ENCODE measurements at regions not wholly inside any gene's neighbourhood (a gene's known extent, or its start where the extent isn't known, plus 50 kb on each side); places are given as distances from the start of the nearest gene placed in this dataset.

GRCh38 chr14:60349663-60350365 is 100.8 kb downstream of the PPM1A start:
- Mint-ChIP-seq H3K27me3 (ENCODE audit: low read depth) (peaks cover 94% of the 10 kb centered on the region), H3K4me1 (peaks cover 13% of the 10 kb centered on the region), H3K36me3 (ENCODE audit: low read depth) (no peaks in the 10 kb centered on the region), H3K4me3 (no peak overlapping the region), H3K27ac (ENCODE audit: unreplicated experiment) (no peak overlapping the region), H3K9me3 (no peaks in the 10 kb centered on the region)
- DNase-seq (ENCODE audit: low read depth, low spot score), result no peak
- TF ChIP-seq, protein P1, sequence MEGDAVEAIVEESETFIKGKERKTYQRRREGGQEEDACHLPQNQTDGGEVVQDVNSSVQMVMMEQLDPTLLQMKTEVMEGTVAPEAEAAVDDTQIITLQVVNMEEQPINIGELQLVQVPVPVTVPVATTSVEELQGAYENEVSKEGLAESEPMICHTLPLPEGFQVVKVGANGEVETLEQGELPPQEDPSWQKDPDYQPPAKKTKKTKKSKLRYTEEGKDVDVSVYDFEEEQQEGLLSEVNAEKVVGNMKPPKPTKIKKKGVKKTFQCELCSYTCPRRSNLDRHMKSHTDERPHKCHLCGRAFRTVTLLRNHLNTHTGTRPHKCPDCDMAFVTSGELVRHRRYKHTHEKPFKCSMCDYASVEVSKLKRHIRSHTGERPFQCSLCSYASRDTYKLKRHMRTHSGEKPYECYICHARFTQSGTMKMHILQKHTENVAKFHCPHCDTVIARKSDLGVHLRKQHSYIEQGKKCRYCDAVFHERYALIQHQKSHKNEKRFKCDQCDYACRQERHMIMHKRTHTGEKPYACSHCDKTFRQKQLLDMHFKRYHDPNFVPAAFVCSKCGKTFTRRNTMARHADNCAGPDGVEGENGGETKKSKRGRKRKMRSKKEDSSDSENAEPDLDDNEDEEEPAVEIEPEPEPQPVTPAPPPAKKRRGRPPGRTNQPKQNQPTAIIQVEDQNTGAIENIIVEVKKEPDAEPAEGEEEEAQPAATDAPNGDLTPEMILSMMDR (conservative IDR thresholded peaks at IDR 0.05), result peak; percentile 79

DNA sequence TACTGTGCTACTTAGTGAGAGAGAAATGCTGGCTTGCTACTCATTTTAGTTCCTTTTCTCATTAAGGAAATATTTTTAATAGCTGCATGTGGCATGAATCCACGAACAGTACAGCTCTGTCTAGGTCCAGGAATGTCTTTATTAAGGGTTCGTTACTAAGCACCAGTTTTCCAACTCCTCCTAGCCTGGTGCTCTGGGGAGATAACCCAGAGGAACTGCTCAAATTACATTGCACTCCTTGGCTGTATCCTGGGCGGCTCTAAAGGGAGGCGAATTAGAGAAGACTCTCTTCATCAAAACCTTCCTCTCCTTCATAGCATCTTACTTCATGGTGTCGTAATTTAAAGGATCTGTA is 101.3 kb downstream of the PPM1A start:
- peaks cover 13% of the 10 kb centered on the region for H3K4me1 Mint-ChIP-seq
- no peaks in the 10 kb centered on the region for H3K9me3 Mint-ChIP-seq
- H3K27ac Mint-ChIP-seq (ENCODE audit: unreplicated experiment), result no peak overlapping the region
- no peak overlapping the region for H3K4me3 Mint-ChIP-seq
- no peak for DNase-seq (ENCODE audit: low read depth, low spot score)
- TF ChIP-seq, protein P1 (conservative IDR thresholded peaks at IDR 0.05), result no peak
- H3K27me3 Mint-ChIP-seq (ENCODE audit: low read depth), result peaks cover 94% of the 10 kb centered on the region
- no peaks in the 10 kb centered on the region for H3K36me3 Mint-ChIP-seq (ENCODE audit: low read depth)

DNA sequence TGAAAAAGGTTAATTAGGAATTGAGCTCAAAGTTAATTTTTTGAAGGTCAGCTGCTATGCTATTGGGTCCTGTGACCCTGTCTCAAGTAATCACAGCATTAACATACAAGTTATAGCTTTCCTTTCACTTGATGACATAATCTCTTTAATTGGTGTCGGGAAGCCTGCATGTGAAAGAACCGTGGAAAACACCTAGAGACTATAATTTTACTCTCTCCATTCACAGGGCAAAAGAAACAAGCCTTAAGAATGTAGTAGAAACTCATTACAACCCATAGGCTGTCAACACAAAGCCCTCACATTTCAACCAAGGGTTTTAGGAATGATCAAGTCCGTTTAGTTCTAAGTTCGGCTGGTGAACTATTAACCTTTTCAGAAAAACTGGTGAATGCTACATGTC is 104.4 kb downstream of the PPM1A start:
- Mint-ChIP-seq H3K36me3 (ENCODE audit: low read depth) (no peaks in the 10 kb centered on the region), H3K4me1 (peaks cover 20% of the 10 kb centered on the region), H3K27me3 (ENCODE audit: low read depth) (peaks cover 92% of the 10 kb centered on the region), H3K4me3 (no peak overlapping the region), H3K27ac (ENCODE audit: unreplicated experiment) (no peak overlapping the region), H3K9me3 (no peaks in the 10 kb centered on the region)
- DNase-seq (ENCODE audit: low read depth, low spot score), result no peak
- TF ChIP-seq, protein P1 (conservative IDR thresholded peaks at IDR 0.05), result no peak

DNA sequence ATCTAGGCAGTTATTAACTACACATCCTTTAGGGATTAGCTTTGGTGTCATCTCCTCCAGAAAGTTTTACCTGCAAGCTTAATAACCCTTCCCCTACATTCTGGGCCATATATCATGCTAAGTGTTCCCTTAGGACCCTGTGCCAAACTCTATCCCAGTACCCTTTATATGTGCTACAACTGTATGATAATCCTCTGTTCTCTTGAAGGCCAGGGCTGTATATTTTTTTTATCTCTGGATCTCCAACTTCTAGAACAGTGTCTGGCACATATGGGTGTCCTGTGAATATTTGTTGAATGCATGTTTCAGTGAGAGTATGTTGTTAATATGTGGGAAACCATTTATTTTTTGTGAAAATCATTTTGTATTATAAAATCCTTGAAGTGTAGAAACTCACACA is 106.7 kb downstream of the PPM1A start:
- DNase-seq (ENCODE audit: low read depth, low spot score), result no peak
- Mint-ChIP-seq H3K36me3 (ENCODE audit: low read depth) (no peaks in the 10 kb centered on the region), H3K4me3 (no peak overlapping the region), H3K9me3 (no peaks in the 10 kb centered on the region), H3K27me3 (ENCODE audit: low read depth) (peaks cover 83% of the 10 kb centered on the region), H3K27ac (ENCODE audit: unreplicated experiment) (no peak overlapping the region), H3K4me1 (peaks cover 11% of the 10 kb centered on the region)
- TF ChIP-seq, protein P1 (conservative IDR thresholded peaks at IDR 0.05), result no peak

DNA sequence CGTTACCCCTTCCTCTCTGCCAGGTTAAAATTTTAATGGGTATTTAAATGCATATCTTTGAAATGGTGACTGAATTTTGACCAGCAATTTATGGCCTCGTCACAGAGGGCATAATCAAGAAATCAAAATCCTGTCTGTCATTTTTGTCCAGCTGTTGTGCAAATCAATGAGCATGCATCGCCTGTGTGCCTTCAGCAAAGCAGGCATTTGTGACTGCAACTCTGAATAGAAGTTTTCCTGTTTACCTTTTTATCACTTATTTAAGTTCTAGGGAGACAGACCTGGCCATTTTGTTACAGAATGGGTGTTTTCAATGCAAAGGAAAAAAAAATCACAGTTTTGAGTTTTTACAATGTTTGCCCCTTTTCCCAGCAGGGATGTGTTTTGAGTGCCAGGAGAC is 107.4 kb downstream of the PPM1A start:
- Mint-ChIP-seq H3K36me3 (ENCODE audit: low read depth) (no peaks in the 10 kb centered on the region), H3K4me1 (peaks cover 11% of the 10 kb centered on the region), H3K4me3 (peak overlapping the region; percentile 13), H3K27ac (ENCODE audit: unreplicated experiment) (no peak overlapping the region), H3K9me3 (no peaks in the 10 kb centered on the region), H3K27me3 (ENCODE audit: low read depth) (peaks cover 86% of the 10 kb centered on the region)
- TF ChIP-seq, protein P1 (conservative IDR thresholded peaks at IDR 0.05), result no peak
- no peak for DNase-seq (ENCODE audit: low read depth, low spot score)

All from neural crest cell (in vitro differentiated cells).